B cell (primary cell): ENCODE measurements at regions not wholly inside any gene's neighbourhood (a gene's known extent, or its start where the extent isn't known, plus 50 kb on each side); places are given as distances from the start of the nearest gene placed in this dataset.

Experiments
- CTCF ChIP-seq: fragments of 200-600 bp; IDR thresholded peaks from one replicate; pipeline ENCODE4 v1.8.0; 2022; ENCODE audit warnings: antibody characterized with exemption, mild to moderate bottlenecking
- EZH2 ChIP-seq: IDR thresholded peaks from 2 replicates; pipeline ENCODE4 v1.6.1; 2012; ENCODE audit warnings: borderline replicate concordance, low read depth, mild to moderate bottlenecking, moderate library complexity, low read length; ENCODE audit not compliant: insufficient read depth, poor library complexity, severe bottlenecking

- no peak for TF ChIP-seq EZH2
- TF ChIP-seq CTCF = no peak
Measured at GRCh38 chr5:28495876-28496275, 1457.5 kb upstream of the CDH9 start.
